SK-N-SH treated with all-trans-retinoic acid at 6 μM for 48 hours (cell line): ENCODE measurements at regions not wholly inside any gene's neighbourhood (a gene's known extent, or its start where the extent isn't known, plus 50 kb on each side); places are given as distances from the start of the nearest gene placed in this dataset.

Source experiments
- ARNTL ChIP-seq: fragments of 450-650 bp; formaldehyde crosslinking; IDR thresholded peaks from 2 replicates; pipeline ENCODE4 v1.5.0; 2020; ENCODE audit warnings: low read depth, mild to moderate bottlenecking, moderate library complexity, borderline replicate concordance
- BACH2 ChIP-seq: fragments of 250-450 bp; sonication (Bioruptor Pico); IDR thresholded peaks from 2 replicates; pipeline ENCODE4 v1.9.0; 2021; ENCODE audit warnings: mild to moderate bottlenecking, borderline replicate concordance
- PPARA ChIP-seq: fragments of 250-450 bp; sonication (Bioruptor Pico); IDR thresholded peaks from 2 replicates; pipeline ENCODE4 v1.5.0; 2020; ENCODE audit warnings: mild to moderate bottlenecking, borderline replicate concordance
- RARB ChIP-seq: fragments of 250-450 bp; sonication (Bioruptor Pico); IDR thresholded peaks from 2 replicates; pipeline ENCODE4 v1.8.0; 2021; ENCODE audit warnings: mild to moderate bottlenecking, moderate library complexity
- TCF4 ChIP-seq: fragments of 250-450 bp; sonication (Bioruptor Pico); IDR thresholded peaks from 2 replicates; pipeline ENCODE4 v1.8.0; 2021; ENCODE audit warnings: mild to moderate bottlenecking, moderate library complexity, borderline replicate concordance
- ZFP3 ChIP-seq: fragments of 250-450 bp; sonication (Bioruptor Pico); IDR thresholded peaks from 2 replicates; pipeline ENCODE4 v1.5.0; 2020; ENCODE audit warnings: mild to moderate bottlenecking, moderate library complexity
- ZFP30 ChIP-seq: fragments of 450-650 bp; formaldehyde crosslinking; IDR thresholded peaks from 2 replicates; pipeline ENCODE4 v1.5.0; 2022; ENCODE audit warnings: mild to moderate bottlenecking, moderate library complexity
- ZNF70 ChIP-seq: fragments of 450-650 bp; formaldehyde crosslinking; IDR thresholded peaks from 2 replicates; pipeline ENCODE4 v1.5.0; 2020; ENCODE audit warnings: mild to moderate bottlenecking, moderate library complexity
- TF ChIP-seq, protein P1 (sequence below): fragments of 250-450 bp; sonication (Bioruptor Pico); IDR thresholded peaks from 2 replicates; pipeline ENCODE4 v1.8.0; 2020; ENCODE audit warnings: mild to moderate bottlenecking, moderate library complexity, borderline replicate concordance

DNA sequence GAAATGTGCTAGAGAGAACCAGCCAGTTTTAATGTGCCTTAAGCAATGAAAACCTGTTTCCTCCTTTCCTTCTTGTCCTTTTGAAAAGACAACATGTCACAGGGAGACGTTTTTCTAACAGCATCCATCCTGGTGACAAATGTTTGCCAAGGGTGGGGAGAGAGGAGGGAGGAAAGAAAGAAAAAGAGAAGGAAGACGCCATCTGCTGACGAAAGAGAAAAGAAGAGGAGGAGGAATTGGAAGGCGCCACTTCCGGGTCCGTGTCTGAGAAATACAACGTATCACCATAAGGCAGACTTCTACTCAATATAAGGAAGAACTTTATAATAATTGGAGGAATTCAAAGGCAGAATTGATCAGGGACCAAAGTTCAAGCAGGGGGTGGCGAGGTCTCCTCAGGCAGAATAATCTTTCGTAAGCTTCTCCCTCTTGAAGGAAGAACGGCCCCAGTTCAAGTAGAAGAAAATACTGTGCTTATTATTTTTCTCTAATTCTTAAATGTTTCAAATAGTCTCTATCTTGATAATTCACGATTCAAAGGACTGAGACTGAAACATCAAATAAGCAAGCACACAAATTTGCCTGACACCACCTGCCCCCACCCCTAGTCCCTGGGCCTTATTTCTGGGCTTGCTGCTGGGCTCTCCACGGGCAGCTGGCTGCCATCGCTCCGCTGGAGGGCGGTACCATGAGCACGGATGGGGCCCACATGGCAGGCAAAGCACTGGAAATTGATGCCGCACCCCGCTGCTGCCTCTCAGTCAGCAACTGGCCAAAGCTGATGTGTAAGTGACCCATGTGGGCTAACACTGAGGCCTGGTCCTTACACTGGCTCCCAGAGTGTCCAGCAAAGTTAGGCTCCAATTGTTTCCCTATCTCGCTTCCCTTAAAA is 273.7 kb upstream of the KLF14 start:
- TF ChIP-seq PPARA (CRISPR knock-in tag) = no peak
- TF ChIP-seq BACH2 (CRISPR knock-in tag) = no peak
- TF ChIP-seq ARNTL (CRISPR knock-in tag) = no peak
- TF ChIP-seq ZFP30 (CRISPR knock-in tag) = no peak
- TF ChIP-seq, protein P1, sequence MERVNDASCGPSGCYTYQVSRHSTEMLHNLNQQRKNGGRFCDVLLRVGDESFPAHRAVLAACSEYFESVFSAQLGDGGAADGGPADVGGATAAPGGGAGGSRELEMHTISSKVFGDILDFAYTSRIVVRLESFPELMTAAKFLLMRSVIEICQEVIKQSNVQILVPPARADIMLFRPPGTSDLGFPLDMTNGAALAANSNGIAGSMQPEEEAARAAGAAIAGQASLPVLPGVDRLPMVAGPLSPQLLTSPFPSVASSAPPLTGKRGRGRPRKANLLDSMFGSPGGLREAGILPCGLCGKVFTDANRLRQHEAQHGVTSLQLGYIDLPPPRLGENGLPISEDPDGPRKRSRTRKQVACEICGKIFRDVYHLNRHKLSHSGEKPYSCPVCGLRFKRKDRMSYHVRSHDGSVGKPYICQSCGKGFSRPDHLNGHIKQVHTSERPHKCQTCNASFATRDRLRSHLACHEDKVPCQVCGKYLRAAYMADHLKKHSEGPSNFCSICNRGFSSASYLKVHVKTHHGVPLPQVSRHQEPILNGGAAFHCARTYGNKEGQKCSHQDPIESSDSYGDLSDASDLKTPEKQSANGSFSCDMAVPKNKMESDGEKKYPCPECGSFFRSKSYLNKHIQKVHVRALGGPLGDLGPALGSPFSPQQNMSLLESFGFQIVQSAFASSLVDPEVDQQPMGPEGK = no peak
- no peak for TF ChIP-seq RARB (CRISPR knock-in tag)
- TF ChIP-seq TCF4 (CRISPR knock-in tag) = no peak
- TF ChIP-seq ZFP3 (CRISPR knock-in tag) = no peak
- TF ChIP-seq ZNF70 (CRISPR knock-in tag) = no peak
